ENCODE measurements at regions not wholly inside any gene's neighbourhood (a gene's known extent, or its start where the extent isn't known, plus 50 kb on each side); places are given as distances from the start of the nearest gene placed in this dataset.

DNA sequence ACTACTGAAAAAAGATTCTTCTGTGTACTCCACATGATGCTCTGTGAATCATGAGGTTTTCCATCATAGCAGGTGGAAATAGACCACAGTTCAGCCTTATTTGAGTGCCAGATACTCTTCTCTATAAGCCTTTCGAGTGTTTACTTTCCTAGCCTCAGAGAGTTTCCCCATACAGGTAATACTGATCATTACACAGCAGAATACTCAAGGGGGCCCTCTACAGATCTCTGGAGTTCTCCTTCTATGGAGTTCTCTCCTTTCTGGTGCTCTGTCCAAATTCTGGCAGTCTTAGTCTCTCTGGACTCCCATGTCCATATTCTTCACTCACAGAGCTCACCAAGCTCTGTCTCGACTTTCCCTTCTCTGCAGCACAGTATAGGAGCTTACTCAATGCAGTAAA is 175.7 kb upstream of the CARD18 start:
- DNase-seq, result peak; percentile 49
- no peak overlapping the region for H3K4me2 ChIP-seq (ENCODE audit: low read depth, low read length, poor library complexity, severe bottlenecking)
- H4K20me1 ChIP-seq (ENCODE audit: insufficient read depth, low read depth, low read length), result no peaks in the 10 kb centered on the region
- no peaks in the 10 kb centered on the region for H3K9me2 ChIP-seq (replicated peaks; ENCODE audit: insufficient read depth, low read length)
- no peaks in the 10 kb centered on the region for H3K79me2 ChIP-seq (ENCODE audit: low read length)
- no peak overlapping the region for H3K4me3 ChIP-seq (ENCODE audit: low read length)
- no peaks in the 10 kb centered on the region for H3K4me1 ChIP-seq (ENCODE audit: low read length)
- no peak overlapping the region for H2AFZ ChIP-seq (ENCODE audit: low read length)
- no peak overlapping the region for H3K27ac ChIP-seq (ENCODE audit: low read length)
- no peak overlapping the region for H3K9ac ChIP-seq (ENCODE audit: low read length)
- no peaks in the 10 kb centered on the region for H3K9me3 ChIP-seq (ENCODE audit: low read length)
- no peaks in the 10 kb centered on the region for H3K36me3 ChIP-seq (ENCODE audit: insufficient read depth, low read length)
- no peaks in the 10 kb centered on the region for H3K27me3 ChIP-seq (ENCODE audit: low read length)

DNA sequence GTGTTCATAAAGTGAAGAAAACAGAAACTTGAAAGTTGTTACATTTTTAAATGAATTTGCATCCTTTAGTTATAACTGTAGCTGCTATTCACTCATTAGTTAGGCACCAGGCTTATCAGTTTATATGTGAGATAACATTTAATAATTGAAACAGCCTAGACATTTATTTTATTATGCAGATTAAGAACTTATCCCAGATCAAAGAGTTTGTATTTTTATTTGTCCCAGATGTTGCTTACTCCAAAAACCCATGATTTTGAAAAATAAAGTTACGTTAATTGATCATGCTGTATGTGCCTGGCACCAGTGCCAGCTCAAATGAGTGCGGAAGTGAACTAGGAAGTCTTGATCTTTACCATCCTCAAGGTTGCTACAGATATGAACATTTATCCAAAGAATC is 172.7 kb upstream of the CARD18 start:
- H3K79me2 ChIP-seq (ENCODE audit: low read length), result no peaks in the 10 kb centered on the region
- H3K27ac ChIP-seq (ENCODE audit: low read length), result no peak overlapping the region
- H3K36me3 ChIP-seq (ENCODE audit: insufficient read depth, low read length), result no peaks in the 10 kb centered on the region
- DNase-seq, result no peak
- no peak overlapping the region for H3K4me2 ChIP-seq (ENCODE audit: low read depth, low read length, poor library complexity, severe bottlenecking)
- H3K9ac ChIP-seq (ENCODE audit: low read length), result no peak overlapping the region
- no peaks in the 10 kb centered on the region for H3K27me3 ChIP-seq (ENCODE audit: low read length)
- no peak overlapping the region for H3K4me3 ChIP-seq (ENCODE audit: low read length)
- no peaks in the 10 kb centered on the region for H3K9me2 ChIP-seq (replicated peaks; ENCODE audit: insufficient read depth, low read length)
- H3K4me1 ChIP-seq (ENCODE audit: low read length), result no peaks in the 10 kb centered on the region
- H4K20me1 ChIP-seq (ENCODE audit: insufficient read depth, low read depth, low read length), result no peaks in the 10 kb centered on the region
- H3K9me3 ChIP-seq (ENCODE audit: low read length), result no peaks in the 10 kb centered on the region
- H2AFZ ChIP-seq (ENCODE audit: low read length), result no peak overlapping the region

DNA sequence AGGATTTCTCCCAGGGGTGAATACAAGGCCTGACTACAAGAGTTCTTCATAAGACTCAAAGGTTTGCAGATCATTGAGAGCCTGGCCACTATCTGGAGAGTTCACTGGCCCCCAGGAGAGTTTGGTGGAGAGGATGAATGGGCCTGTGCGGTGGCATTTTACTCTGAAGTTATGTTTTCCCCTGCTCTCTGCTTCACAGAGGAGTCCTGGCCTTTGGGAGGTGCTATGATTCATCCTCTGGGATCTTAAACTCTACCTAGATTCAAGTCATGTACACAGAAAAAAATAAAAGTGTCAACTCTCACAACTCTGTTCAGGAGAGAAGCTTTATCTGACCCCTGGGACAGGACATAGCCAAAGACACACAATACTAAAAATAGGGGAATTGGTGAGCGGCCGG is 159.1 kb upstream of the CARD18 start:
- Histone ChIP-seq H3K4me2 (ENCODE audit: low read depth, low read length, poor library complexity, severe bottlenecking) (no peak overlapping the region), H3K9ac (ENCODE audit: low read length) (no peak overlapping the region), H3K9me3 (ENCODE audit: low read length) (peaks cover 5% of the 10 kb centered on the region; the same call in 1 of the 2 replicates), H3K36me3 (ENCODE audit: insufficient read depth, low read length) (no peaks in the 10 kb centered on the region), H3K27ac (ENCODE audit: low read length) (no peak overlapping the region), H3K4me3 (ENCODE audit: low read length) (no peak overlapping the region), H3K27me3 (ENCODE audit: low read length) (0 out of 2 replicates have a peak, but pooled peaks cover 4% of the 10 kb centered on the region), H3K9me2 (replicated peaks; ENCODE audit: insufficient read depth, low read length) (no peaks in the 10 kb centered on the region; the same call in 1 of the 2 replicates), H3K79me2 (ENCODE audit: low read length) (no peaks in the 10 kb centered on the region), H2AFZ (ENCODE audit: low read length) (no peak overlapping the region), H3K4me1 (ENCODE audit: low read length) (no peaks in the 10 kb centered on the region), H4K20me1 (ENCODE audit: insufficient read depth, low read depth, low read length) (no peaks in the 10 kb centered on the region)
- DNase-seq, result no peak

- Histone ChIP-seq H3K9me3 (ENCODE audit: low read length) (peaks cover 5% of the 10 kb centered on the region; the same call in 1 of the 2 replicates), H3K4me2 (ENCODE audit: low read depth, low read length, poor library complexity, severe bottlenecking) (no peak overlapping the region), H3K4me1 (ENCODE audit: low read length) (no peaks in the 10 kb centered on the region), H3K27ac (ENCODE audit: low read length) (no peak overlapping the region), H3K9me2 (replicated peaks; ENCODE audit: insufficient read depth, low read length) (no peaks in the 10 kb centered on the region; the same call in 1 of the 2 replicates), H3K9ac (ENCODE audit: low read length) (no peak overlapping the region), H3K79me2 (ENCODE audit: low read length) (no peaks in the 10 kb centered on the region), H3K36me3 (ENCODE audit: insufficient read depth, low read length) (no peaks in the 10 kb centered on the region), H3K27me3 (ENCODE audit: low read length) (0 out of 2 replicates have a peak, but pooled peaks cover 4% of the 10 kb centered on the region), H4K20me1 (ENCODE audit: insufficient read depth, low read depth, low read length) (no peaks in the 10 kb centered on the region), H2AFZ (ENCODE audit: low read length) (no peak overlapping the region), H3K4me3 (ENCODE audit: low read length) (no peak overlapping the region)
- no peak for DNase-seq
These were observed 158.6 kb upstream of the CARD18 start for GRCh38 chr11:105298174-105298573.

- Histone ChIP-seq H3K9me2 (replicated peaks; ENCODE audit: insufficient read depth, low read length) (no peaks in the 10 kb centered on the region; the same call in 1 of the 2 replicates), H3K4me2 (ENCODE audit: low read depth, low read length, poor library complexity, severe bottlenecking) (no peak overlapping the region), H3K79me2 (ENCODE audit: low read length) (no peaks in the 10 kb centered on the region), H2AFZ (ENCODE audit: low read length) (no peak overlapping the region), H3K4me3 (ENCODE audit: low read length) (no peak overlapping the region), H4K20me1 (ENCODE audit: insufficient read depth, low read depth, low read length) (no peaks in the 10 kb centered on the region), H3K9me3 (ENCODE audit: low read length) (peaks cover 5% of the 10 kb centered on the region; the same call in 1 of the 2 replicates), H3K36me3 (ENCODE audit: insufficient read depth, low read length) (no peaks in the 10 kb centered on the region), H3K4me1 (ENCODE audit: low read length) (no peaks in the 10 kb centered on the region), H3K27ac (ENCODE audit: low read length) (no peak overlapping the region), H3K27me3 (ENCODE audit: low read length) (0 out of 2 replicates have a peak, but pooled peaks cover 4% of the 10 kb centered on the region), H3K9ac (ENCODE audit: low read length) (no peak overlapping the region)
- DNase-seq, result no peak
These were observed 157.9 kb upstream of the CARD18 start for GRCh38 chr11:105297463-105297862.

- Histone ChIP-seq H2AFZ (ENCODE audit: low read length) (no peak overlapping the region), H3K4me2 (ENCODE audit: low read depth, low read length, poor library complexity, severe bottlenecking) (no peak overlapping the region)
These were observed 157.2 kb upstream of the CARD18 start for GRCh38 chr11:105296806-105297205.

DNA sequence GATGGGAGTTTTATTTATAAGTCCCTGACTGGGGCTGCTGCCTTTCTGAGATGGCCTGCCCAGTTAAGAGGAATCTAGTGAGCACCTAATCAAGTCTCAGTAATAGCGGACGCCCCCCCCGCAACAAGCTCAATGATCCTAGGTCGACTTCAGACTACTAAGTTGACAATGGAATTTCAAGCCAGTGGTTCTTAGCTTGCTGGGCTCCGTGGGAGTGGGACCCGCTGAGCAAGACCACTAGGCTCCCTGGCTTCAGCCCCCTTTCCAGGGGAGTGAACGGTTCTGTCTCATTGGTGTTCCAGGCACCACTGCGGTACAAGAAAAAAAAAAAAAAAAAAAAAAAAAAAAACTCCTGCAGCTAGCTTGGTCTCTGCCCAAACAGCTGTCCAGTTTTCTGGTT is 156.8 kb upstream of the CARD18 start:
- no peak overlapping the region for H3K9ac ChIP-seq (ENCODE audit: low read length)
- no peak overlapping the region for H3K4me2 ChIP-seq (ENCODE audit: low read depth, low read length, poor library complexity, severe bottlenecking)
- no peak overlapping the region for H3K4me3 ChIP-seq (ENCODE audit: low read length)
- DNase-seq, result no peak
- peaks cover 5% of the 10 kb centered on the region; the same call in 1 of the 2 replicates for H3K9me3 ChIP-seq (ENCODE audit: low read length)
- H3K9me2 ChIP-seq (replicated peaks; ENCODE audit: insufficient read depth, low read length), result no peaks in the 10 kb centered on the region; the same call in 1 of the 2 replicates
- no peaks in the 10 kb centered on the region for H3K36me3 ChIP-seq (ENCODE audit: insufficient read depth, low read length)
- H2AFZ ChIP-seq (ENCODE audit: low read length), result no peak overlapping the region
- no peaks in the 10 kb centered on the region for H3K4me1 ChIP-seq (ENCODE audit: low read length)
- no peaks in the 10 kb centered on the region for H3K79me2 ChIP-seq (ENCODE audit: low read length)
- H3K27ac ChIP-seq (ENCODE audit: low read length), result no peak overlapping the region
- H4K20me1 ChIP-seq (ENCODE audit: insufficient read depth, low read depth, low read length), result no peaks in the 10 kb centered on the region
- 0 out of 2 replicates have a peak, but pooled peaks cover 4% of the 10 kb centered on the region for H3K27me3 ChIP-seq (ENCODE audit: low read length)

More at GRCh38 chr11:105296806-105297205, 157.2 kb upstream of the CARD18 start:
- Histone ChIP-seq H3K4me3 (ENCODE audit: low read length) (no peak overlapping the region), H3K79me2 (ENCODE audit: low read length) (no peaks in the 10 kb centered on the region), H3K9ac (ENCODE audit: low read length) (no peak overlapping the region), H4K20me1 (ENCODE audit: insufficient read depth, low read depth, low read length) (no peaks in the 10 kb centered on the region), H3K27me3 (ENCODE audit: low read length) (0 out of 2 replicates have a peak, but pooled peaks cover 4% of the 10 kb centered on the region), H3K9me2 (replicated peaks; ENCODE audit: insufficient read depth, low read length) (no peaks in the 10 kb centered on the region; the same call in 1 of the 2 replicates), H3K9me3 (ENCODE audit: low read length) (peaks cover 5% of the 10 kb centered on the region; the same call in 1 of the 2 replicates), H3K27ac (ENCODE audit: low read length) (no peak overlapping the region), H3K4me1 (ENCODE audit: low read length) (no peaks in the 10 kb centered on the region), H3K36me3 (ENCODE audit: insufficient read depth, low read length) (no peaks in the 10 kb centered on the region)
- no peak for DNase-seq

- Histone ChIP-seq H4K20me1 (ENCODE audit: insufficient read depth, low read depth, low read length) (no peaks in the 10 kb centered on the region), H3K4me3 (ENCODE audit: low read length) (no peak overlapping the region), H3K9me3 (ENCODE audit: low read length) (no peaks in the 10 kb centered on the region), H3K4me2 (ENCODE audit: low read depth, low read length, poor library complexity, severe bottlenecking) (no peak overlapping the region), H3K27ac (ENCODE audit: low read length) (no peak overlapping the region), H3K9ac (ENCODE audit: low read length) (no peak overlapping the region), H3K36me3 (ENCODE audit: insufficient read depth, low read length) (no peaks in the 10 kb centered on the region), H3K4me1 (ENCODE audit: low read length) (no peaks in the 10 kb centered on the region), H3K27me3 (ENCODE audit: low read length) (no peaks in the 10 kb centered on the region), H3K9me2 (replicated peaks; ENCODE audit: insufficient read depth, low read length) (no peaks in the 10 kb centered on the region), H3K79me2 (ENCODE audit: low read length) (no peaks in the 10 kb centered on the region), H2AFZ (ENCODE audit: low read length) (no peak overlapping the region)
- no peak for DNase-seq
These were observed 143.1 kb upstream of the CARD18 start for GRCh38 chr11:105282658-105283057.

Data from Karpas-422 (cell line).